Thyroid gland (tissue), 4 donors: ENCODE measurements at regions not wholly inside any gene's neighbourhood (a gene's known extent, or its start where the extent isn't known, plus 50 kb on each side); places are given as distances from the start of the nearest gene placed in this dataset.
A peak's percentile ranks its signal among the peaks of the same experiment; 100 is the strongest.

Experiments used
- DNase-seq, 2 donors: peaks; one replicate each; pipeline ENCODE4 v3.0.0-alpha.2; 2019
- H3K27ac ChIP-seq, 3 donors: fragments of 200-600 bp; sonication (generic); 1 replicate in 2 of 3; 2 replicates in 1 of 3; pipeline ENCODE4 v1.5.1; 2016 to 2019; ENCODE audit warnings: mild to moderate bottlenecking in 1 of 3, moderate library complexity in 1 of 3
- H3K27me3 ChIP-seq: fragments of 200-600 bp; sonication (generic); one replicate; pipeline ENCODE4 v1.5.1; 2019
- H3K36me3 ChIP-seq, 2 donors: fragments of 200-600 bp; sonication (generic); one replicate each; pipeline ENCODE4 v1.5.1; 2016 to 2019
- H3K4me1 ChIP-seq, 2 donors: fragments of 200-600 bp; sonication (generic); one replicate each; pipeline ENCODE4 v1.5.1; 2017 to 2019
- H3K4me3 ChIP-seq, 3 donors: fragments of 200-600 bp; sonication (generic); replicated peaks in 1 of 3; 1 replicate in 2 of 3; 2 replicates in 1 of 3; pipeline ENCODE4 v1.5.1; 2016; ENCODE audit warnings: mild to moderate bottlenecking in 1 of 3
- H3K9me3 ChIP-seq: fragments of 200-600 bp; sonication (generic); one replicate; pipeline ENCODE4 v1.5.1; 2017
- POLR2A ChIP-seq, 2 donors: fragments of 450-650 bp; IDR thresholded peaks; one replicate each; pipeline ENCODE4 v1.6.1; 2017; ENCODE audit warnings: antibody characterized with exemption in 2 of 2, mild to moderate bottlenecking in 2 of 2, moderate library complexity in 1 of 2
- WGBS, 2 donors: methylation state at CpG; one replicate each; pipeline ENCODE4 v1.1.5; 2017; 5-methylcytosine and 5-hydroxymethylcytosine counted together
- intact Hi-C: fragments of 100-400 bp; cut with DNase I; formaldehyde crosslinking; loops from one replicate; pipeline ENCODE4 v1.15.1; 2023
- TF ChIP-seq, protein P1 (sequence below), 6 experiments: fragments of 200-600 bp in 3 of 6; fragments of 450-650 bp in 3 of 6; sonication (generic) in 3 of 6; IDR thresholded peaks; one replicate each; pipeline ENCODE4 v1.5.1; 2016 to 2019; ENCODE audit warnings: antibody characterized with exemption in 6 of 6, mild to moderate bottlenecking in 2 of 6, inconsistent platforms in 1 of 6, moderate library complexity in 1 of 6

DNA sequence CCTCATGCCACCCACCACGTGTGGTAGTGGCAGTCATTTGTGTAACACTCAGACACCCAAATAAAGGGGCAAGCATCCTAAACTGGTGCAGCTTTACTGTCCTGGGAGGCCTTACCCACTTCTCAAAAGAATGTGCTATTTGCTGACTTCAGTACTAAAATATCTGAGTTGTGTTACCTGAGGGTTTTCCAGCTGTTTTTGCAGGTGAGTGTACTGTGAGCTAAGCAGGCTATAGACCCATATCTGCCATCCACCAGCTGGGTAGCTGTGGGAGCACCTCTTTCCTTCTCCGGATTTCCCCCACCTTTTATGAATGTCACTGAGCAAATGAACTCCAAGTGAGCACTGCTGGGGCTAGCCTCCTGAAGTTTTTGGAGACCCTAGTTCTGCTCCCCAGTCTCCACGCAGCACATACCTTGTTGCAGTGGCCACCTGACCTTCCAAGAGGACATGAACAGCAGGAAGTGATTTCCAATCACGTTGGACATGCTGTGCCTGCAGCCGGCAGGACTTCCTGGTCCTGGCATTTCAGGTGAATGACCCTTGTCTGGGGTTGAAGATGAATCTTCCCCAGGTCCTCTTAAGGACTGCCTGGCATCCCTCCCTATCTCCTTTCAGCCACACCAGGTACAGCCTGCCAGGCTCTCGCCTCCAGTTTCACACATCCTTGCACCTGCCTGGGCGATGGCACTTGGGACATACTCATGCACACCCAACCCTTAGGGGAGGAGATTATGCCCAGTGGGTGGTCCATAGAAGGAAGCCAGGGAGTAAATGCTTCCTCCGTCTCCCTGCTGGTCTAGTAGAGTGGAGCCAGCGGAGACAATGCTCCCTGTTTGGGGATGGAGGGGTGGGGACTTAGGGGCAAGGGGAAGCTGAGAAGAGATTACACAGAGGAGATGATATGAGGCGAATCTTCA lies 109.5 kb upstream of the SPATA13 start:
- 55 to 59% methylated on average over 10 of the region's 10 CpGs for WGBS, 2 donors
- DNase-seq, result peak; percentile 57 to 61
- intact Hi-C loops, result no loop called here
- Histone ChIP-seq H3K27me3 (no peaks in the 10 kb centered on the region), H3K4me3 (no peak overlapping the region), H3K36me3 (no peaks in the 10 kb centered on the region), H3K4me1 (peaks cover 4 to 21% of the 10 kb centered on the region in 2 donors), H3K27ac (peak overlapping the region in 2 of 3 donors; percentile 7 to 40), H3K9me3 (no peaks in the 10 kb centered on the region)
- no peak for TF ChIP-seq POLR2A (IDR thresholded peaks at IDR 0.05)
- TF ChIP-seq, protein P1, sequence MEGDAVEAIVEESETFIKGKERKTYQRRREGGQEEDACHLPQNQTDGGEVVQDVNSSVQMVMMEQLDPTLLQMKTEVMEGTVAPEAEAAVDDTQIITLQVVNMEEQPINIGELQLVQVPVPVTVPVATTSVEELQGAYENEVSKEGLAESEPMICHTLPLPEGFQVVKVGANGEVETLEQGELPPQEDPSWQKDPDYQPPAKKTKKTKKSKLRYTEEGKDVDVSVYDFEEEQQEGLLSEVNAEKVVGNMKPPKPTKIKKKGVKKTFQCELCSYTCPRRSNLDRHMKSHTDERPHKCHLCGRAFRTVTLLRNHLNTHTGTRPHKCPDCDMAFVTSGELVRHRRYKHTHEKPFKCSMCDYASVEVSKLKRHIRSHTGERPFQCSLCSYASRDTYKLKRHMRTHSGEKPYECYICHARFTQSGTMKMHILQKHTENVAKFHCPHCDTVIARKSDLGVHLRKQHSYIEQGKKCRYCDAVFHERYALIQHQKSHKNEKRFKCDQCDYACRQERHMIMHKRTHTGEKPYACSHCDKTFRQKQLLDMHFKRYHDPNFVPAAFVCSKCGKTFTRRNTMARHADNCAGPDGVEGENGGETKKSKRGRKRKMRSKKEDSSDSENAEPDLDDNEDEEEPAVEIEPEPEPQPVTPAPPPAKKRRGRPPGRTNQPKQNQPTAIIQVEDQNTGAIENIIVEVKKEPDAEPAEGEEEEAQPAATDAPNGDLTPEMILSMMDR (IDR thresholded peaks at IDR 0.05), result no peak

DNA sequence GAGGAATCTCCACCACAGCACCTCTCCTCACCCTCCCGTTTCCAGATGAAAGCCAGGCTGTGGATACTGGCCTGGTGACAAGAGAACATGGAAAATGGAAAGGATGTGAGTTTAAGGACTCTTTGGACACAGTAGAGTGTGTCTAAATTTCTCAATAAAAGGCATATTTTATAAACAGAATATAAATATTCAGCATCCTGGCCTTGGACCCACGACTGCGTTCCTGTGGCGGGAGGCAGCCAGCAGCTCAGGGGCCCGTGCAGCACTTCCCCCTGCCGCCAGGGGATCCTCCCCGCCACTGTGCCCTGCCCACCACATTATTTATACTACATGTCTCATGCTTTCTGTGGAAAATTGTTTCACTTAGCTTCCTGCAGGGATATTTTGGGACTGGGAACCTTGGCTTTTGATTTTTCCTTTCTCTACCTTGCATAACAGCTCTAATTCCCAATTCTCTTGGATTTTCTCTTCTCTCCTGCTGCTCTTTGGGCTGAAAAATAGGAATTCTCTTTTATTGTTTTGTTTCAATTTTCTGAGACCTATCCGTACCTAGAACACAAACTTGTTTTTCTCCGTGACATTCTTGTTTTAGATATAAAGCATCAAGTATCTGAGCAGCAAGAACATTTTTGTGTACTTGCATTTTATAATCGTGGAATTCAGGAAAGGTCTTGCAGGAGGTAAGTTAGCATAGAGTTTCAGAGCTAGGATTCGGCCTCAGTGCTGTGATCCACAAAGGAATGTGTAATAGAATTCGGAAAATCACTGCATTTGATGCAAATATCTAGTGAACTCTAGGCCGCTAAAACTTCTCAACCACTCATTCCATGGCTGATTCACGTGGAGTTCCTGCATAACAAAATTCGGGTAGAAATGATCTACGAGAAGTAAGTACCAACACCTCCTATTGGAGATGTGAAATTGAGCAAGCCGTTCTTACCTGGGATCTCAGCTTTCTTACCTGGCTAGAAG lies 107.7 kb upstream of the SPATA13 start:
- DNase-seq, result no peak
- Histone ChIP-seq H3K27ac (peak overlapping the region; percentile 24 to 50 (median 25)), H3K4me1 (peaks cover 4 to 21% of the 10 kb centered on the region in 2 donors), H3K27me3 (no peaks in the 10 kb centered on the region), H3K9me3 (no peaks in the 10 kb centered on the region), H3K36me3 (no peaks in the 10 kb centered on the region), H3K4me3 (no peak overlapping the region)
- WGBS, 2 donors, result 28 to 39% methylated on average over 17 of the region's 17 CpGs
- TF ChIP-seq POLR2A (IDR thresholded peaks at IDR 0.05), result no peak
- TF ChIP-seq, protein P1 (IDR thresholded peaks at IDR 0.05), result no peak
- intact Hi-C loops, result no loop called here

- WGBS, 2 donors, result 59 to 61% methylated on average over 9 of the region's 9 CpGs
- intact Hi-C loops, result no loop called here
- peaks cover 4 to 21% of the 10 kb centered on the region in 2 donors for H3K4me1 ChIP-seq
- no peak for TF ChIP-seq POLR2A (IDR thresholded peaks at IDR 0.05)
- TF ChIP-seq, protein P1 (IDR thresholded peaks at IDR 0.05), result peak; percentile 55 to 93 (median 82)
- peak overlapping the region in 2 of 3 donors; percentile 16 to 50 for H3K27ac ChIP-seq
- H3K36me3 ChIP-seq, result no peaks in the 10 kb centered on the region
- H3K9me3 ChIP-seq, result no peaks in the 10 kb centered on the region
- no peaks in the 10 kb centered on the region for H3K27me3 ChIP-seq
- no peak overlapping the region for H3K4me3 ChIP-seq
- peak; percentile 81 to 83 for DNase-seq
Measured at GRCh38 chr13:24053519-24054251, 106.8 kb upstream of the SPATA13 start.

GRCh38 chr13:24056616-24057137 lies 103.8 kb upstream of the SPATA13 start:
- no peak overlapping the region for H3K4me3 ChIP-seq
- no peaks in the 10 kb centered on the region for H3K9me3 ChIP-seq
- TF ChIP-seq POLR2A (IDR thresholded peaks at IDR 0.05), result no peak
- TF ChIP-seq, protein P1 (IDR thresholded peaks at IDR 0.05), result no peak
- no peaks in the 10 kb centered on the region for H3K27me3 ChIP-seq
- 70 to 87% methylated on average over 8 of the region's 8 CpGs for WGBS, 2 donors
- H3K27ac ChIP-seq, result no peak overlapping the region
- no peaks in the 10 kb centered on the region for H3K36me3 ChIP-seq
- intact Hi-C loops, result no loop called here
- H3K4me1 ChIP-seq, result peaks cover 5 to 21% of the 10 kb centered on the region in 2 donors
- DNase-seq, result no peak
